HG02642 (cell line): ENCODE measurements at regions not wholly inside any gene's neighbourhood (a gene's known extent, or its start where the extent isn't known, plus 50 kb on each side); places are given as distances from the start of the nearest gene placed in this dataset.
"Not testable (repeated sequence)": the region's sequence is repeated elsewhere in the genome, so short reads cannot be mapped to it uniquely, and the experiment has no call there.

Experiments
- ATAC-seq: cut with Tn5 transposase; IDR thresholded peaks from one replicate; pipeline ENCODE4 v1.9.1; 2021; ENCODE audit warnings: mild to moderate bottlenecking; ENCODE audit not compliant: unreplicated experiment, poor library complexity

- ATAC-seq: no peak
Observed at GRCh38 chr2:16059393-16060016, 119.2 kb downstream of the MYCN start.

GRCh38 chr2:16058747-16059358, 118.5 kb downstream of the MYCN start:
- no peak for ATAC-seq

- no peak for ATAC-seq
Observed at GRCh38 chr2:16058256-16058655, 117.9 kb downstream of the MYCN start.

GRCh38 chr2:16057661-16058060, 117.3 kb downstream of the MYCN start:
- no peak for ATAC-seq

- peak; percentile 85 for ATAC-seq
Observed at GRCh38 chr2:16055848-16056580, 115.7 kb downstream of the MYCN start.

GRCh38 chr2:16053437-16054257, 113.3 kb downstream of the MYCN start:
- no peak for ATAC-seq

- ATAC-seq: not testable (repeated sequence)
Observed at GRCh38 chr2:16052571-16053052, 112.3 kb downstream of the MYCN start.

- ATAC-seq: no peak
Observed at GRCh38 chr2:16051841-16052564, 111.7 kb downstream of the MYCN start.

GRCh38 chr2:16050908-16051489, 110.6 kb downstream of the MYCN start:
- ATAC-seq: no peak

- ATAC-seq: no peak
Observed at GRCh38 chr2:16050261-16050907, 110.0 kb downstream of the MYCN start.

- no peak for ATAC-seq
Observed at GRCh38 chr2:16049406-16049805, 109.1 kb downstream of the MYCN start.

- no peak for ATAC-seq
Observed at GRCh38 chr2:16048466-16048865, 108.1 kb downstream of the MYCN start.

- no peak for ATAC-seq
Observed at GRCh38 chr2:16047701-16048100, 107.4 kb downstream of the MYCN start.

- no peak for ATAC-seq
Observed at GRCh38 chr2:16046649-16047048, 106.3 kb downstream of the MYCN start.

- ATAC-seq: no peak
Observed at GRCh38 chr2:16045653-16046352, 105.5 kb downstream of the MYCN start.

GRCh38 chr2:16044946-16045456, 104.7 kb downstream of the MYCN start:
- no peak for ATAC-seq

- ATAC-seq: no peak
Observed at GRCh38 chr2:16043627-16044026, 103.3 kb downstream of the MYCN start.

- no peak for ATAC-seq
Observed at GRCh38 chr2:16043192-16043591, 102.8 kb downstream of the MYCN start.
